SK-N-SH (cell line): ENCODE measurements at regions not wholly inside any gene's neighbourhood (a gene's known extent, or its start where the extent isn't known, plus 50 kb on each side); places are given as distances from the start of the nearest gene placed in this dataset.

ENCODE experiments used
- CTCF ChIP-seq: fragments of 200-600 bp; sonication (generic); IDR thresholded peaks from 2 replicates; pipeline ENCODE4 v1.6.1; 2017; ENCODE audit warnings: antibody characterized with exemption, mild to moderate bottlenecking, moderate library complexity
- ELF1 ChIP-seq: IDR thresholded peaks from 2 replicates; pipeline ENCODE4 v1.4.0; 2012
- EP300 ChIP-seq, 2 experiments: IDR thresholded peaks; 2 replicates each; pipeline versions ENCODE4 v1.4.0 to v1.6.1; 2012; ENCODE audit warnings: borderline replicate concordance in 1 of 2, low read depth in 1 of 2, low read length in 1 of 2
- GABPA ChIP-seq: IDR thresholded peaks from 2 replicates; pipeline ENCODE4 v1.4.0; 2012; ENCODE audit warnings: low read depth, mild to moderate bottlenecking
- JUND ChIP-seq: IDR thresholded peaks from 2 replicates; pipeline ENCODE4 v1.4.0; 2012
- SMC3 ChIP-seq: IDR thresholded peaks from 2 replicates; pipeline ENCODE4 v1.6.1; 2012; ENCODE audit warnings: low read depth, low read length, improper control_type of control experiment
- YY1 ChIP-seq: IDR thresholded peaks from 2 replicates; pipeline ENCODE4 v1.4.0; 2012; ENCODE audit warnings: low read depth, mild to moderate bottlenecking

GRCh38 chr18:70429847-70430500, 141.1 kb downstream of the SOCS6 start:
- no peak for TF ChIP-seq JUND
- TF ChIP-seq SMC3 = no peak
- TF ChIP-seq ELF1 = no peak
- no peak for TF ChIP-seq GABPA
- TF ChIP-seq EP300 (IDR thresholded peaks at IDR 0.05; ENCODE audit: borderline replicate concordance in 1 of 2, low read depth in 1 of 2, low read length in 1 of 2) = no peak
- no peak for TF ChIP-seq CTCF
- TF ChIP-seq YY1 = no peak
